GM20431 (cell line): ENCODE measurements at regions not wholly inside any gene's neighbourhood (a gene's known extent, or its start where the extent isn't known, plus 50 kb on each side); places are given as distances from the start of the nearest gene placed in this dataset.
"Not testable (repeated sequence)": the region's sequence is repeated elsewhere in the genome, so short reads cannot be mapped to it uniquely, and the experiment has no call there.

Source experiments
- in situ Hi-C: fragments of 300-500 bp; cut with MseI, MboI; formaldehyde crosslinking; loops from one replicate; pipeline ENCODE4 v1.15.0; 2020; ENCODE audit warnings: low sequenced_read_pairs; ENCODE audit not compliant: unreplicated experiment

DNA sequence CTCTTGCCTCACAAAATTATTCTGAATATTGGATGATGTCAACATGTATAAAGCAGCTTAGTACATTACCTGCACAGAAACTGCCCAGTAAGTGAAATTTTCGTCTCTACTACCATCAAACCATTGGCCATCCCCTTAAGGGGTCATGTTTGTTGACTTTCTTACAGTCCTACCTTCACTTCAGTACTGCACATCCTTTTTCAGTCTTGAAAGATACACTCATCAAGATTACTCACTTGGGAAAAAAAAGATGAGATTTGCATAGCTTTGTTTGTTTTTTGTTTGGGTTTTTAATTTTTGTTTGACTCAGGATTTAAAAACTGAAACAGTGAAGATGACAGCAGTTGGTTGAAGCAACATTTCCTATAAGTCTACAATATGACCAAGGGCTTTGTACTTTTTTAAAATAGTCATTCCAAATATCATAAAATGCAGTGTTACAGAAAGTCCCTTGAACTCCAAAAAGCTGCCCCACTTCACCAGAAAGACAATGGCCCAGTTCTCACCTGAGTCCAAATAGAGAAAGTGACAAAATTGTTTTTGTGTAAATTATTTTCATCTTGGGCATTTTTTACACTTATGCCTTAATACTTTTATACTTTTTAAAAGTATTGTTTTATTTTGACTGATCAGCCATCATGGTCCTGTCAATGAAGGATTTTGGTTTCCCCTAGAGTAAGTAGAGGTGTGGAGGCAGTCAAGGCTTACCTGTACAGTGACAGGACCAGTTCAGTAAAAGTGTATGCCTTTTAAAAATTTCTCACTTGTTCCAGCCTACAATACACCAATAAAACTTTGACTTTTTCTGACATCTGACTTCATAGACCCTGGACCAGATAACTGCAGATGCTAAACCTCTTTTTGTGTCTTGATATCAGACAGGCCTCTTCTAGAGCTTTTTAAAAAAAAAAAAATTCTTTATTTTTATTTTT, 59.7 kb upstream of the EDA2R start:
- in situ Hi-C loops, result no loop called here

DNA sequence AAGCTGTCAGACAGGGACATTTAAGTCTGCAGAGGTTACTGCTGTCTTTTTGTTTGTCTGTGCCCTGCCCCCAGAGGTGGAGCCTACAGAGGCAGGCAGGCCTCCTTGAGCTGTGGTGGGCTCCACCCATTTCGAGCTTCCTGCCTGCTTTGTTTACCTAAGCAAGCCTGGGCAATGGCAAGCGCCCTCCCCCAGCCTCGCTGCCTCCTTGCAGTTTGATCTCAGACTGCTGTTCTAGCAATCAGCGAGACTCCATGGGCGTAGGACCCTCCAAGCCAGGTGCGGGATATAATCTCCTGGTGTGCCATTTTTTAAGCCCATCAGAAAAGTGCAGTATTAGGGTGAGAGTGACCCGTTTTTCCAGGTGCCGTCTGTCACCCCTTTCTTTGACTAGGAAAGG, 53.6 kb upstream of the EDA2R start:
- in situ Hi-C loops, result not testable (repeated sequence)
